C4-2B (cell line): ENCODE measurements at regions not wholly inside any gene's neighbourhood (a gene's known extent, or its start where the extent isn't known, plus 50 kb on each side); places are given as distances from the start of the nearest gene placed in this dataset.

Experiments used
- ZFX ChIP-seq: fragments of 450-650 bp; IDR thresholded peaks from 2 replicates; pipeline ENCODE4 v1.6.1; 2017
- TF ChIP-seq, protein P1 (sequence below): fragments of 450-650 bp; conservative IDR thresholded peaks from 2 replicates; pipeline ENCODE4 v1.5.1; 2017; ENCODE audit warnings: mild to moderate bottlenecking

DNA sequence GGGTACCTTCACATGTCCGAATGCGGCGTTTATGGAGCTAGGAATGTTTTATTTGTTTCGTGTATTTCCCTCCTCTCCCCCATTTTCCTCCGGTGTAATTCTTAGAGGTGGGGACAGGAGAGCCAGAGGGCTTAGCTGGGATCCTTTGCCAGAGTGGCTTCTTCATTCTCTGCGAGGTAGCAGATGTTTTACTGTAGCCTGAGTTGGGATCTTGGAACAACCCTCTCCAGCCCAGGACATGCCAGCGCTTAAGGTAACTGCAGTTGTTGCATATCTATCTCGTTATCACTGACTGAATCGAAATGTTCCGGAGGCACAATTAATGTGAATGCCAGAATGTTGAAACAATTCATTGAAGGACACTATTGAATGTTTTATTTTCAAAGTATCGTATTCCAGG is 59.0 kb upstream of the DYNLT3 start:
- TF ChIP-seq, protein P1, sequence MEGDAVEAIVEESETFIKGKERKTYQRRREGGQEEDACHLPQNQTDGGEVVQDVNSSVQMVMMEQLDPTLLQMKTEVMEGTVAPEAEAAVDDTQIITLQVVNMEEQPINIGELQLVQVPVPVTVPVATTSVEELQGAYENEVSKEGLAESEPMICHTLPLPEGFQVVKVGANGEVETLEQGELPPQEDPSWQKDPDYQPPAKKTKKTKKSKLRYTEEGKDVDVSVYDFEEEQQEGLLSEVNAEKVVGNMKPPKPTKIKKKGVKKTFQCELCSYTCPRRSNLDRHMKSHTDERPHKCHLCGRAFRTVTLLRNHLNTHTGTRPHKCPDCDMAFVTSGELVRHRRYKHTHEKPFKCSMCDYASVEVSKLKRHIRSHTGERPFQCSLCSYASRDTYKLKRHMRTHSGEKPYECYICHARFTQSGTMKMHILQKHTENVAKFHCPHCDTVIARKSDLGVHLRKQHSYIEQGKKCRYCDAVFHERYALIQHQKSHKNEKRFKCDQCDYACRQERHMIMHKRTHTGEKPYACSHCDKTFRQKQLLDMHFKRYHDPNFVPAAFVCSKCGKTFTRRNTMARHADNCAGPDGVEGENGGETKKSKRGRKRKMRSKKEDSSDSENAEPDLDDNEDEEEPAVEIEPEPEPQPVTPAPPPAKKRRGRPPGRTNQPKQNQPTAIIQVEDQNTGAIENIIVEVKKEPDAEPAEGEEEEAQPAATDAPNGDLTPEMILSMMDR, result no peak
- no peak for TF ChIP-seq ZFX
